ENCODE measurements at regions not wholly inside any gene's neighbourhood (a gene's known extent, or its start where the extent isn't known, plus 50 kb on each side); places are given as distances from the start of the nearest gene placed in this dataset.

- no peak for DNase-seq
Observed at GRCh38 chr9:8262625-8263622, 463.3 kb upstream of the DMAC1 start.

- no peak for DNase-seq
Observed at GRCh38 chr9:8261737-8262136, 462.2 kb upstream of the DMAC1 start.

- DNase-seq: no peak
Observed at GRCh38 chr9:8259028-8259427, 459.4 kb upstream of the DMAC1 start.

- no peak for DNase-seq
Observed at GRCh38 chr9:8256880-8257279, 457.3 kb upstream of the DMAC1 start.

GRCh38 chr9:8255850-8256249 lies 456.3 kb upstream of the DMAC1 start:
- DNase-seq: no peak

- no peak for DNase-seq
Observed at GRCh38 chr9:8254541-8254940, 455.0 kb upstream of the DMAC1 start.

- no peak for DNase-seq
Observed at GRCh38 chr9:8252445-8252844, 452.9 kb upstream of the DMAC1 start.

- DNase-seq: no peak
Observed at GRCh38 chr9:8251566-8251965, 452.0 kb upstream of the DMAC1 start.

- DNase-seq: no peak
Observed at GRCh38 chr9:8244505-8245092, 445.0 kb upstream of the DMAC1 start.

- no peak for DNase-seq
Observed at GRCh38 chr9:8241201-8241600, 441.6 kb upstream of the DMAC1 start.

- DNase-seq: no peak
Observed at GRCh38 chr9:8237096-8237495, 437.5 kb upstream of the DMAC1 start.

GRCh38 chr9:8235489-8235888 lies 435.9 kb upstream of the DMAC1 start:
- no peak for DNase-seq

- no peak for DNase-seq
Observed at GRCh38 chr9:8234316-8234715, 434.7 kb upstream of the DMAC1 start.

GRCh38 chr9:8232726-8233125 lies 433.1 kb upstream of the DMAC1 start:
- DNase-seq: peak; percentile 44

GRCh38 chr9:8229226-8229625 lies 429.6 kb upstream of the DMAC1 start:
- no peak for DNase-seq

GRCh38 chr9:8224381-8224801 lies 424.8 kb upstream of the DMAC1 start:
- DNase-seq: peak; percentile 29

- no peak for DNase-seq
Observed at GRCh38 chr9:8223861-8224260, 424.3 kb upstream of the DMAC1 start.

GRCh38 chr9:8221462-8221861 lies 421.9 kb upstream of the DMAC1 start:
- DNase-seq: no peak

- no peak for DNase-seq
Observed at GRCh38 chr9:8208465-8208864, 408.9 kb upstream of the DMAC1 start.

- no peak for DNase-seq
Observed at GRCh38 chr9:8207596-8207995, 408.0 kb upstream of the DMAC1 start.

GRCh38 chr9:8206720-8207119 lies 407.1 kb upstream of the DMAC1 start:
- no peak for DNase-seq

GRCh38 chr9:8205576-8205975 lies 406.0 kb upstream of the DMAC1 start:
- DNase-seq: no peak

- DNase-seq: no peak
Observed at GRCh38 chr9:8189881-8190280, 390.3 kb upstream of the DMAC1 start.
